Right lobe of liver (tissue), 4 donors: ENCODE measurements at regions not wholly inside any gene's neighbourhood (a gene's known extent, or its start where the extent isn't known, plus 50 kb on each side); places are given as distances from the start of the nearest gene placed in this dataset.

Experiments used
- CTCF ChIP-seq, 4 donors: fragments of 200-600 bp in 3 of 4; fragments of 450-650 bp in 1 of 4; IDR thresholded peaks; one replicate each; pipeline versions ENCODE4 v1.5.1 to v1.8.0; 2016 to 2022; ENCODE audit warnings: antibody characterized with exemption in 4 of 4, mild to moderate bottlenecking in 2 of 4
- POLR2A ChIP-seq: fragments of 450-650 bp; IDR thresholded peaks from one replicate; pipeline ENCODE4 v1.6.1; 2017; ENCODE audit warnings: antibody characterized with exemption, mild to moderate bottlenecking
- donor health status: DM: no; HTN: no; CAD: no.
- donor health status: DM: no; HTN: no; CAD: no.
- donor health status: DM: no; HTN: yes; CAD: no.

GRCh38 chr21:15539376-15539775 is 190.4 kb upstream of the USP25 start:
- TF ChIP-seq CTCF (IDR thresholded peaks at IDR 0.05) (no peak), POLR2A (no peak)
